ENCODE measurements at regions not wholly inside any gene's neighbourhood (a gene's known extent, or its start where the extent isn't known, plus 50 kb on each side); places are given as distances from the start of the nearest gene placed in this dataset.

GRCh38 chr9:87088192-87088591, 140.9 kb upstream of the GAS1 start:
- H3K36me3 ChIP-seq (replicated peaks; ENCODE audit: low read depth, low read length), result no peaks in the 10 kb centered on the region
- H4K20me1 ChIP-seq (ENCODE audit: insufficient read depth, low read length), result no peaks in the 10 kb centered on the region
- no peak overlapping the region for H3K4me2 ChIP-seq (ENCODE audit: low read length)
- H3K4me3 ChIP-seq (ENCODE audit: low read length), result no peak overlapping the region
- no peaks in the 10 kb centered on the region for H3K79me2 ChIP-seq (ENCODE audit: low read length)
- no peak overlapping the region for H3K27ac ChIP-seq (ENCODE audit: low read length)
- no peaks in the 10 kb centered on the region for H3K4me1 ChIP-seq (ENCODE audit: low read length)
- H3K9me3 ChIP-seq (ENCODE audit: insufficient read depth, low read length), result no peaks in the 10 kb centered on the region
- no peak overlapping the region for H2AFZ ChIP-seq (ENCODE audit: low read depth, low read length)
- no peak overlapping the region for H3K9ac ChIP-seq (ENCODE audit: low read length)
- no peak for TF ChIP-seq CTCF (IDR thresholded peaks at IDR 0.05; ENCODE audit: low read depth, low read length)
- no peak for TF ChIP-seq EZH2phosphoT487 (IDR thresholded peaks at IDR 0.05; ENCODE audit: low read depth)
- H3K27me3 ChIP-seq (ENCODE audit: low read depth, low read length), result no peaks in the 10 kb centered on the region

GRCh38 chr9:87088621-87089365, 141.5 kb upstream of the GAS1 start:
- no peak overlapping the region for H3K4me2 ChIP-seq (ENCODE audit: low read length)
- no peaks in the 10 kb centered on the region for H3K79me2 ChIP-seq (ENCODE audit: low read length)
- H3K4me3 ChIP-seq (ENCODE audit: low read length), result no peak overlapping the region
- H3K9me3 ChIP-seq (ENCODE audit: insufficient read depth, low read length), result no peaks in the 10 kb centered on the region
- H3K27ac ChIP-seq (ENCODE audit: low read length), result no peak overlapping the region
- no peaks in the 10 kb centered on the region for H3K36me3 ChIP-seq (replicated peaks; ENCODE audit: low read depth, low read length)
- no peaks in the 10 kb centered on the region for H4K20me1 ChIP-seq (ENCODE audit: insufficient read depth, low read length)
- no peak overlapping the region for H3K9ac ChIP-seq (ENCODE audit: low read length)
- H2AFZ ChIP-seq (ENCODE audit: low read depth, low read length), result no peak overlapping the region
- no peaks in the 10 kb centered on the region for H3K4me1 ChIP-seq (ENCODE audit: low read length)
- H3K27me3 ChIP-seq (ENCODE audit: low read depth, low read length), result no peaks in the 10 kb centered on the region
- TF ChIP-seq CTCF (IDR thresholded peaks at IDR 0.05; ENCODE audit: low read depth, low read length) (no peak), EZH2phosphoT487 (IDR thresholded peaks at IDR 0.05; ENCODE audit: low read depth) (no peak)

GRCh38 chr9:87089506-87089905, 142.2 kb upstream of the GAS1 start:
- Histone ChIP-seq H3K79me2 (ENCODE audit: low read length) (no peaks in the 10 kb centered on the region), H3K4me3 (ENCODE audit: low read length) (no peak overlapping the region), H3K36me3 (replicated peaks; ENCODE audit: low read depth, low read length) (no peaks in the 10 kb centered on the region), H3K9me3 (ENCODE audit: insufficient read depth, low read length) (no peaks in the 10 kb centered on the region), H3K9ac (ENCODE audit: low read length) (no peak overlapping the region), H3K27me3 (ENCODE audit: low read depth, low read length) (no peaks in the 10 kb centered on the region), H3K4me2 (ENCODE audit: low read length) (no peak overlapping the region), H2AFZ (ENCODE audit: low read depth, low read length) (no peak overlapping the region), H3K4me1 (ENCODE audit: low read length) (no peaks in the 10 kb centered on the region), H3K27ac (ENCODE audit: low read length) (no peak overlapping the region), H4K20me1 (ENCODE audit: insufficient read depth, low read length) (no peaks in the 10 kb centered on the region)
- TF ChIP-seq CTCF (IDR thresholded peaks at IDR 0.05; ENCODE audit: low read depth, low read length) (no peak), EZH2phosphoT487 (IDR thresholded peaks at IDR 0.05; ENCODE audit: low read depth) (no peak)

- Histone ChIP-seq H3K27me3 (ENCODE audit: low read depth, low read length) (no peaks in the 10 kb centered on the region), H4K20me1 (ENCODE audit: insufficient read depth, low read length) (no peaks in the 10 kb centered on the region), H3K4me2 (ENCODE audit: low read length) (no peak overlapping the region), H3K79me2 (ENCODE audit: low read length) (no peaks in the 10 kb centered on the region), H3K27ac (ENCODE audit: low read length) (no peak overlapping the region), H3K9me3 (ENCODE audit: insufficient read depth, low read length) (no peaks in the 10 kb centered on the region), H3K9ac (ENCODE audit: low read length) (no peak overlapping the region), H3K36me3 (replicated peaks; ENCODE audit: low read depth, low read length) (no peaks in the 10 kb centered on the region), H3K4me3 (ENCODE audit: low read length) (no peak overlapping the region), H3K4me1 (ENCODE audit: low read length) (no peaks in the 10 kb centered on the region), H2AFZ (ENCODE audit: low read depth, low read length) (no peak overlapping the region)
- TF ChIP-seq EZH2phosphoT487 (IDR thresholded peaks at IDR 0.05; ENCODE audit: low read depth) (no peak), CTCF (IDR thresholded peaks at IDR 0.05; ENCODE audit: low read depth, low read length) (no peak)
Observed at GRCh38 chr9:87089929-87090328, 142.6 kb upstream of the GAS1 start.
